ENCODE measurements at regions not wholly inside any gene's neighbourhood (a gene's known extent, or its start where the extent isn't known, plus 50 kb on each side); places are given as distances from the start of the nearest gene placed in this dataset.

- TF ChIP-seq, protein P1, sequence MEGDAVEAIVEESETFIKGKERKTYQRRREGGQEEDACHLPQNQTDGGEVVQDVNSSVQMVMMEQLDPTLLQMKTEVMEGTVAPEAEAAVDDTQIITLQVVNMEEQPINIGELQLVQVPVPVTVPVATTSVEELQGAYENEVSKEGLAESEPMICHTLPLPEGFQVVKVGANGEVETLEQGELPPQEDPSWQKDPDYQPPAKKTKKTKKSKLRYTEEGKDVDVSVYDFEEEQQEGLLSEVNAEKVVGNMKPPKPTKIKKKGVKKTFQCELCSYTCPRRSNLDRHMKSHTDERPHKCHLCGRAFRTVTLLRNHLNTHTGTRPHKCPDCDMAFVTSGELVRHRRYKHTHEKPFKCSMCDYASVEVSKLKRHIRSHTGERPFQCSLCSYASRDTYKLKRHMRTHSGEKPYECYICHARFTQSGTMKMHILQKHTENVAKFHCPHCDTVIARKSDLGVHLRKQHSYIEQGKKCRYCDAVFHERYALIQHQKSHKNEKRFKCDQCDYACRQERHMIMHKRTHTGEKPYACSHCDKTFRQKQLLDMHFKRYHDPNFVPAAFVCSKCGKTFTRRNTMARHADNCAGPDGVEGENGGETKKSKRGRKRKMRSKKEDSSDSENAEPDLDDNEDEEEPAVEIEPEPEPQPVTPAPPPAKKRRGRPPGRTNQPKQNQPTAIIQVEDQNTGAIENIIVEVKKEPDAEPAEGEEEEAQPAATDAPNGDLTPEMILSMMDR (IDR thresholded peaks at IDR 0.05; ENCODE audit: low read depth, low read length): no peak
- H3K4me3 ChIP-seq (ENCODE audit: low read depth, low read length): no peak overlapping the region
- no peaks in the 10 kb centered on the region for H3K36me3 ChIP-seq
- no peak overlapping the region for H3K27ac ChIP-seq
- no peak for DNase-seq
- no peaks in the 10 kb centered on the region for H3K27me3 ChIP-seq (ENCODE audit: insufficient read depth, low read depth, severe bottlenecking)
- H3K9me3 ChIP-seq (ENCODE audit: severe bottlenecking): no peaks in the 10 kb centered on the region
Observed at GRCh38 chr4:174152717-174153466, 130.6 kb downstream of the FBXO8 start.

DNA sequence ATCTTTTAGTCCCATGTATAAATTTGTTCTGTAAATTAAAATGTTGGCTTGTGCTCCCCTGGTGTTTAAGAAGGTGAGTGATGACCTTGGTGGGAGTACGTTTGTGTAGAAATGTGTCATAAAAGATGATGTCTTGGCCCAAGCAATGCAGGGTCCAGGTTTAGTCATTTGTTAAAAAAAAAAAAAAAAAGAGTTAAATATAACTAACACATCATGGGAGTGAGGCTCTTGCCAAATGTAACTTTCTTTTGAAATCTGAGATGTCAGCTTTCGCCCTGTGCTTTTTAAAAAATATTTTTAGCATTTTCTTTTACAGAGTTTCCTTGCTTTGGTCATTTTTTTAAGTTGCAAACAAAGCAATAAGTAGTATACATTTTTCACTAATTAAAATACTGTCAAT lies 135.6 kb downstream of the FBXO8 start:
- Histone ChIP-seq H3K27ac (no peak overlapping the region), H3K36me3 (no peaks in the 10 kb centered on the region), H3K4me3 (ENCODE audit: low read depth, low read length) (no peak overlapping the region), H3K27me3 (ENCODE audit: insufficient read depth, low read depth, severe bottlenecking) (no peaks in the 10 kb centered on the region), H3K9me3 (ENCODE audit: severe bottlenecking) (no peaks in the 10 kb centered on the region)
- TF ChIP-seq, protein P1 (IDR thresholded peaks at IDR 0.05; ENCODE audit: low read depth, low read length): no peak
- DNase-seq: no peak

GRCh38 chr4:174144106-174144505 lies 139.4 kb downstream of the FBXO8 start:
- Histone ChIP-seq H3K4me3 (ENCODE audit: low read depth, low read length) (no peak overlapping the region), H3K27me3 (ENCODE audit: insufficient read depth, low read depth, severe bottlenecking) (no peaks in the 10 kb centered on the region), H3K36me3 (no peaks in the 10 kb centered on the region), H3K9me3 (ENCODE audit: severe bottlenecking) (no peaks in the 10 kb centered on the region), H3K27ac (no peak overlapping the region)
- DNase-seq: no peak
- TF ChIP-seq, protein P1 (IDR thresholded peaks at IDR 0.05; ENCODE audit: low read depth, low read length): no peak

GRCh38 chr4:174141876-174142275 lies 141.6 kb downstream of the FBXO8 start:
- DNase-seq: no peak
- TF ChIP-seq, protein P1 (IDR thresholded peaks at IDR 0.05; ENCODE audit: low read depth, low read length): no peak
- no peak overlapping the region for H3K27ac ChIP-seq

GRCh38 chr4:174138616-174139015 lies 144.9 kb downstream of the FBXO8 start:
- H3K27ac ChIP-seq: no peak overlapping the region
- TF ChIP-seq, protein P1 (IDR thresholded peaks at IDR 0.05; ENCODE audit: low read depth, low read length): no peak
- H3K36me3 ChIP-seq: no peaks in the 10 kb centered on the region
- no peak for DNase-seq
- H3K9me3 ChIP-seq (ENCODE audit: severe bottlenecking): no peaks in the 10 kb centered on the region
- H3K27me3 ChIP-seq (ENCODE audit: insufficient read depth, low read depth, severe bottlenecking): no peaks in the 10 kb centered on the region
- no peak overlapping the region for H3K4me3 ChIP-seq (ENCODE audit: low read depth, low read length)

More at GRCh38 chr4:174141876-174142275, 141.6 kb downstream of the FBXO8 start:
- Histone ChIP-seq H3K27me3 (ENCODE audit: insufficient read depth, low read depth, severe bottlenecking) (no peaks in the 10 kb centered on the region), H3K9me3 (ENCODE audit: severe bottlenecking) (no peaks in the 10 kb centered on the region), H3K36me3 (no peaks in the 10 kb centered on the region), H3K4me3 (ENCODE audit: low read depth, low read length) (no peak overlapping the region)

GRCh38 chr4:174137698-174138097 lies 145.8 kb downstream of the FBXO8 start:
- no peaks in the 10 kb centered on the region for H3K27me3 ChIP-seq (ENCODE audit: insufficient read depth, low read depth, severe bottlenecking)
- H3K4me3 ChIP-seq (ENCODE audit: low read depth, low read length): no peak overlapping the region
- no peak for DNase-seq
- no peaks in the 10 kb centered on the region for H3K36me3 ChIP-seq
- no peak overlapping the region for H3K27ac ChIP-seq
- TF ChIP-seq, protein P1 (IDR thresholded peaks at IDR 0.05; ENCODE audit: low read depth, low read length): no peak
- no peaks in the 10 kb centered on the region for H3K9me3 ChIP-seq (ENCODE audit: severe bottlenecking)
